HCT116 (cell line): ENCODE measurements at regions not wholly inside any gene's neighbourhood (a gene's known extent, or its start where the extent isn't known, plus 50 kb on each side); places are given as distances from the start of the nearest gene placed in this dataset.

ENCODE experiments used
- ATAC-seq: fragments of 200-7000 bp; cut with Tn5 transposase; 2 replicates; pipeline ENCODE4 v1.9.1; 2020; ENCODE audit warnings: mild to moderate bottlenecking, moderate library complexity
- BruUV-seq: library from RNA; stranded (reverse); fragments of 400-500 nt; replicated peaks from 2 replicates; lab custom pipeline; 2021; lab: Mats Ljungman, UMichigan
- CTCF ChIA-PET: fragments of 300-600 bp; sonication (Branson Sonifier 250); formaldehyde crosslinking; loops from one replicate; lab custom pipeline; 2021; ENCODE audit warnings: antibody characterized with exemption; lab: Charles Lee
- POLR2A ChIA-PET: fragments of 300-600, 350-600 bp; sonication (Branson Sonifier 250); formaldehyde crosslinking; loops from one replicate; lab custom pipeline; 2021; ENCODE audit warnings: antibody characterized with exemption; lab: Charles Lee
- RAD21 ChIA-PET, 2 experiments: fragments of 300-600 bp; sonication (Branson Sonifier 250); formaldehyde crosslinking; loops; one replicate each; lab custom pipeline; 2023; ENCODE audit warnings: low total read pairs in 2 of 2; ENCODE audit not compliant: uncharacterized antibody in 2 of 2, unreplicated experiment in 2 of 2, low non-redundant PET in 1 of 2; lab: Charles Lee
- DNase-seq: peaks from one replicate; pipeline ENCODE4 v3.0.0-alpha.2; 2010; ENCODE audit warnings: low read depth, low spot score
- H2AFZ ChIP-seq: fragments of 200-600 bp; shearing (Covaris generic), sonication (generic); 2 replicates; pipeline ENCODE4 v1.6.1; 2017; ENCODE audit warnings: low read depth, mixed run types, mixed read lengths, antibody characterized with exemption, low read length; ENCODE audit not compliant: poor library complexity, severe bottlenecking
- H3K27ac ChIP-seq: 2 replicates; pipeline ENCODE4 v1.5.1; 2012; ENCODE audit warnings: low read depth, low read length
- H3K27me3 ChIP-seq: fragments of 200-600 bp; sonication (generic); 2 replicates; pipeline ENCODE4 v1.6.1; 2016; ENCODE audit warnings: mixed run types, low read length, mixed read lengths; ENCODE audit not compliant: insufficient read depth
- H3K36me3 ChIP-seq, 2 experiments: fragments of 200-500 bp in 1 of 2; fragments of 200-600 bp in 1 of 2; sonication (Bioruptor generic) in 1 of 2; sonication (generic) in 1 of 2; 2 replicates each; pipeline versions ENCODE4 v1.5.1 to v1.6.1; 2014 to 2016; ENCODE audit warnings: low read length in 2 of 2, inconsistent platforms in 1 of 2, mixed read lengths in 1 of 2, mixed run types in 1 of 2; ENCODE audit not compliant: insufficient read depth in 2 of 2, control insufficient read depth in 1 of 2
- H3K4me1 ChIP-seq, 2 experiments: fragments of 200-600 bp in 1 of 2; sonication (generic) in 1 of 2; 2 replicates each; pipeline versions ENCODE4 v1.5.1 to v1.6.1; 2012 to 2017; ENCODE audit warnings: low read length in 2 of 2, inconsistent platforms in 1 of 2, mild to moderate bottlenecking in 1 of 2, mixed read lengths in 1 of 2, mixed run types in 1 of 2, moderate library complexity in 1 of 2; ENCODE audit not compliant: insufficient read depth in 2 of 2, control insufficient read depth in 1 of 2
- H3K4me2 ChIP-seq: fragments of 200-600 bp; sonication (generic); 2 replicates; pipeline ENCODE4 v1.6.1; 2017; ENCODE audit warnings: mixed run types, low read length, mixed read lengths
- H3K4me3 ChIP-seq, 2 experiments: fragments of 200-600 bp in 1 of 2; sonication (generic) in 1 of 2; replicated peaks in 1 of 2; 2 replicates each; pipeline ENCODE4 v1.5.1; 2011 to 2016; ENCODE audit warnings: low read length in 2 of 2, control low read depth in 1 of 2, low read depth in 1 of 2, mild to moderate bottlenecking in 1 of 2, mixed read lengths in 1 of 2, mixed run types in 1 of 2
- H3K79me2 ChIP-seq: fragments of 200-600 bp; sonication (generic); 2 replicates; pipeline ENCODE4 v1.6.1; 2017; ENCODE audit warnings: mild to moderate bottlenecking, mixed run types, low read length, moderate library complexity, mixed read lengths; ENCODE audit not compliant: insufficient read depth
- H3K9ac ChIP-seq: fragments of 200-600 bp; sonication (generic); 2 replicates; pipeline ENCODE4 v1.6.1; 2016; ENCODE audit warnings: low read length, mixed read lengths
- H3K9me2 ChIP-seq: fragments of 200-600 bp; sonication (generic), shearing (Covaris generic); 2 replicates; pipeline ENCODE4 v1.6.1; 2017; ENCODE audit warnings: mixed run types, mild to moderate bottlenecking, moderate library complexity; ENCODE audit not compliant: insufficient read depth
- H3K9me3 ChIP-seq, 2 experiments: fragments of 200-500 bp in 1 of 2; fragments of 200-600 bp in 1 of 2; sonication (Bioruptor generic) in 1 of 2; sonication (generic) in 1 of 2; 2 replicates each; pipeline ENCODE4 v1.6.1; 2014 to 2017; ENCODE audit warnings: low read length in 2 of 2, mixed read lengths in 2 of 2, inconsistent platforms in 1 of 2, low read depth in 1 of 2, mild to moderate bottlenecking in 1 of 2, mixed run types in 1 of 2, moderate library complexity in 1 of 2; ENCODE audit not compliant: control insufficient read depth in 1 of 2, insufficient read depth in 1 of 2
- H4K20me1 ChIP-seq: fragments of 200-600 bp; sonication (generic), shearing (Covaris generic); 2 replicates; pipeline ENCODE4 v1.6.1; 2017; ENCODE audit warnings: mixed run types, mild to moderate bottlenecking, moderate library complexity; ENCODE audit not compliant: insufficient read depth
- CTCF ChIP-seq, 3 experiments: fragments of 200-600 bp in 1 of 3; sonication (generic) in 1 of 3; IDR thresholded peaks in 2 of 3; conservative IDR thresholded peaks in 1 of 3; 2 replicates each; pipeline ENCODE4 v1.5.1; 2012 to 2017; ENCODE audit warnings: low read depth in 2 of 3, low read length in 2 of 3, antibody characterized with exemption in 1 of 3, borderline replicate concordance in 1 of 3, control low read depth in 1 of 3, mild to moderate bottlenecking in 1 of 3, mixed read lengths in 1 of 3, mixed run types in 1 of 3, moderate library complexity in 1 of 3; ENCODE audit not compliant: insufficient read depth in 1 of 3
- EGR1 ChIP-seq: IDR thresholded peaks from 2 replicates; pipeline ENCODE4 v1.6.1; 2012; ENCODE audit warnings: low read depth
- EZH2phosphoT487 ChIP-seq: fragments of 200-600 bp; IDR thresholded peaks from 2 replicates; pipeline ENCODE4 v1.6.1; 2018; ENCODE audit warnings: antibody characterized with exemption, borderline replicate concordance
- MAX ChIP-seq: IDR thresholded peaks from 2 replicates; pipeline ENCODE4 v1.6.1; 2012
- RAD21 ChIP-seq: IDR thresholded peaks from 2 replicates; pipeline ENCODE4 v1.6.1; 2012; ENCODE audit warnings: low read depth, mild to moderate bottlenecking
- SIN3A ChIP-seq: IDR thresholded peaks from 2 replicates; pipeline ENCODE4 v1.6.1; 2012; ENCODE audit warnings: low read depth
- TCF7L2 ChIP-seq: IDR thresholded peaks from 2 replicates; pipeline ENCODE4 v1.7.0; 2011; ENCODE audit warnings: borderline replicate concordance, inconsistent platforms; ENCODE audit not compliant: insufficient read depth, insufficient read length; ENCODE audit errors: extremely low read depth
- ZBTB33 ChIP-seq: IDR thresholded peaks from 2 replicates; pipeline ENCODE4 v1.6.1; 2011; ENCODE audit warnings: mild to moderate bottlenecking, low read length, moderate library complexity; ENCODE audit not compliant: insufficient replicate concordance; ENCODE audit errors: extremely low read depth
- intact Hi-C: fragments of 100-400 bp; cut with micrococcal nuclease; formaldehyde crosslinking; loops from 2 replicates; pipeline ENCODE4 v1.10.0; 2022

- TF ChIP-seq CTCF (IDR thresholded peaks at IDR 0.05 in 2 of 3, conservative IDR thresholded peaks at IDR 0.05 in 1 of 3; ENCODE audit: borderline replicate concordance in 1 of 3, insufficient read depth in 1 of 3, low read depth in 2 of 3, low read length in 2 of 3): no peak
Observed at GRCh38 chr3:72543246-72543645, 305.0 kb downstream of the SHQ1 start (continued).

- intact Hi-C loops: no loop called here
- Histone ChIP-seq H3K27me3 (no peaks in the 10 kb centered on the region), H3K9me2 (no peaks in the 10 kb centered on the region), H3K36me3 (no peaks in the 10 kb centered on the region), H3K27ac (no peak overlapping the region), H3K4me1 (no peaks in the 10 kb centered on the region), H2AFZ (no peak overlapping the region), H3K4me2 (no peak overlapping the region), H4K20me1 (no peaks in the 10 kb centered on the region; the same call in 1 of the 2 replicates), H3K79me2 (no peaks in the 10 kb centered on the region), H3K4me3 (no peak overlapping the region), H3K9ac (no peak overlapping the region), H3K9me3 (no peaks in the 10 kb centered on the region)
- ATAC-seq (no peak), DNase-seq (no peak)
- POLR2A ChIA-PET: no interaction called here
- CTCF ChIA-PET: no interaction called here
- BruUV-seq: no TSS peak
- RAD21 ChIA-PET: no interaction called here
- TF ChIP-seq TCF7L2: no peak
- no peak for TF ChIP-seq EZH2phosphoT487
Observed at GRCh38 chr3:72542781-72543180, 305.5 kb downstream of the SHQ1 start.

- Histone ChIP-seq H3K79me2 (no peaks in the 10 kb centered on the region), H3K4me1 (no peaks in the 10 kb centered on the region), H3K4me2 (no peak overlapping the region), H3K36me3 (no peaks in the 10 kb centered on the region), H3K9me2 (no peaks in the 10 kb centered on the region), H4K20me1 (no peaks in the 10 kb centered on the region; the same call in 1 of the 2 replicates), H3K9ac (no peak overlapping the region), H2AFZ (no peak overlapping the region), H3K27me3 (no peaks in the 10 kb centered on the region), H3K27ac (no peak overlapping the region), H3K9me3 (no peaks in the 10 kb centered on the region), H3K4me3 (no peak overlapping the region)
- intact Hi-C loops: no loop called here
- DNase-seq: no peak
- no peak for TF ChIP-seq RAD21
- no peak for TF ChIP-seq EGR1
- TF ChIP-seq ZBTB33: no peak
- TF ChIP-seq MAX: no peak
- no peak for TF ChIP-seq SIN3A
- no TSS peak for BruUV-seq
- CTCF ChIA-PET: no interaction called here
- POLR2A ChIA-PET: interaction anchor here (0.8 kb wide), 1 partner anchor 19 kb away, joined by 3 read pairs; no protein-coding TSS in a partner anchor
- RAD21 ChIA-PET: no interaction called here
- no peak for ATAC-seq
Observed at GRCh38 chr3:72539856-72540255, 308.4 kb downstream of the SHQ1 start.
